Suprapubic skin (tissue), 4 donors: ENCODE measurements at regions not wholly inside any gene's neighbourhood (a gene's known extent, or its start where the extent isn't known, plus 50 kb on each side); places are given as distances from the start of the nearest gene placed in this dataset.
"Not testable (repeated sequence)": the region's sequence is repeated elsewhere in the genome, so short reads cannot be mapped to it uniquely, and the experiment has no call there.

ENCODE experiments used
- EP300 ChIP-seq: sonication (generic); formaldehyde crosslinking; IDR thresholded peaks from one replicate; pipeline ENCODE4 v1.6.1; 2017; ENCODE audit warnings: antibody characterized with exemption
- POLR2A ChIP-seq, 2 donors: fragments of 450-650 bp; IDR thresholded peaks; one replicate each; pipeline ENCODE4 v1.6.1; 2017; ENCODE audit warnings: antibody characterized with exemption in 2 of 2, mild to moderate bottlenecking in 2 of 2, moderate library complexity in 2 of 2
- POLR2AphosphoS5 ChIP-seq, 3 donors: sonication (generic); formaldehyde crosslinking; IDR thresholded peaks; one replicate each; pipeline ENCODE4 v1.6.1; 2017; ENCODE audit warnings: antibody characterized with exemption in 3 of 3
- TF ChIP-seq, protein P1 (sequence below), 2 donors: fragments of 200-600 bp in 1 of 2; fragments of 450-650 bp in 1 of 2; sonication (generic) in 1 of 2; IDR thresholded peaks; one replicate each; pipeline ENCODE4 v1.5.1; 2016 to 2019; ENCODE audit warnings: antibody characterized with exemption in 2 of 2, mild to moderate bottlenecking in 1 of 2, moderate library complexity in 1 of 2

DNA sequence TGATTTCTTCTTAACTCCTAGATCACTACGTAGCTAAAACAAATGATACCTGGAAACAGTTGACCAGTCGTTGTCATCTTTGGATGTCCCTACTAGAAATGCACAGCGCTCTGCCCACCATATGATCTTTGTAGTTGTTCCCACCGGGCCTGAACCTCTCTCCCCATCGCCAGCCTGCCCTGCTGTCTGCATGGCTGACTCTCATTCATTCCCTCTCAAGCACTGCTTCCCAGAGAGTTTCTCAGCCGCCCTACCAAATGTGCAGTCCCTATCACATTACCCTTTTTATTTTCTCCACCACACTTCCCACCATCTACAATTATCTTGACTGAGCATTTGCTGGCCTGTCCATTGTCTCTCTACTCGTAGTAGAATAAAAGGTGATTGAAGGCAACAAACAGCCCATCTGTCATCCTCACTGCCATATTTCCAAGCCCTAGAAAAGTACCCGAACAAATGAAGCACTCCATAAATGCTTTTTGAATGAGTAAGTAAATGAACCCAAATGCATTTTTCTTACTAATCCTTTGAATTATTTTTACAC lies 748.4 kb upstream of the TPTE start:
- TF ChIP-seq, protein P1, sequence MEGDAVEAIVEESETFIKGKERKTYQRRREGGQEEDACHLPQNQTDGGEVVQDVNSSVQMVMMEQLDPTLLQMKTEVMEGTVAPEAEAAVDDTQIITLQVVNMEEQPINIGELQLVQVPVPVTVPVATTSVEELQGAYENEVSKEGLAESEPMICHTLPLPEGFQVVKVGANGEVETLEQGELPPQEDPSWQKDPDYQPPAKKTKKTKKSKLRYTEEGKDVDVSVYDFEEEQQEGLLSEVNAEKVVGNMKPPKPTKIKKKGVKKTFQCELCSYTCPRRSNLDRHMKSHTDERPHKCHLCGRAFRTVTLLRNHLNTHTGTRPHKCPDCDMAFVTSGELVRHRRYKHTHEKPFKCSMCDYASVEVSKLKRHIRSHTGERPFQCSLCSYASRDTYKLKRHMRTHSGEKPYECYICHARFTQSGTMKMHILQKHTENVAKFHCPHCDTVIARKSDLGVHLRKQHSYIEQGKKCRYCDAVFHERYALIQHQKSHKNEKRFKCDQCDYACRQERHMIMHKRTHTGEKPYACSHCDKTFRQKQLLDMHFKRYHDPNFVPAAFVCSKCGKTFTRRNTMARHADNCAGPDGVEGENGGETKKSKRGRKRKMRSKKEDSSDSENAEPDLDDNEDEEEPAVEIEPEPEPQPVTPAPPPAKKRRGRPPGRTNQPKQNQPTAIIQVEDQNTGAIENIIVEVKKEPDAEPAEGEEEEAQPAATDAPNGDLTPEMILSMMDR (IDR thresholded peaks at IDR 0.05), result not testable (repeated sequence)
- not testable (repeated sequence) for TF ChIP-seq POLR2A (IDR thresholded peaks at IDR 0.05); EP300; POLR2AphosphoS5 (IDR thresholded peaks at IDR 0.05)
